Thymus (tissue), 11 donors: ENCODE measurements at regions not wholly inside any gene's neighbourhood (a gene's known extent, or its start where the extent isn't known, plus 50 kb on each side); places are given as distances from the start of the nearest gene placed in this dataset.

Source experiments
- DNase-seq, 9 donors: peaks; one replicate each; pipeline ENCODE4 v3.0.0-alpha.2; 2013; ENCODE audit warnings: low spot score in 9 of 9, low read depth in 6 of 9, missing footprints in 1 of 9
- H3K27ac ChIP-seq, 2 donors: one replicate each; pipeline ENCODE4 v1.5.1; 2013; ENCODE audit warnings: control low read depth in 1 of 2, low read depth in 1 of 2, low read length in 1 of 2, mild to moderate bottlenecking in 1 of 2, moderate library complexity in 1 of 2
- H3K27me3 ChIP-seq, 2 donors: one replicate each; pipeline ENCODE4 v1.5.1; 2013; ENCODE audit warnings: low read length in 1 of 2; ENCODE audit not compliant: control insufficient read depth in 2 of 2, insufficient read depth in 1 of 2
- H3K36me3 ChIP-seq, 2 donors: one replicate each; pipeline ENCODE4 v1.5.1; 2013; ENCODE audit warnings: low read length in 1 of 2, mild to moderate bottlenecking in 1 of 2, moderate library complexity in 1 of 2; ENCODE audit not compliant: control insufficient read depth in 2 of 2, insufficient read depth in 2 of 2
- H3K4me1 ChIP-seq, 2 donors: one replicate each; pipeline ENCODE4 v1.5.1; 2013; ENCODE audit warnings: low read length in 2 of 2; ENCODE audit not compliant: control insufficient read depth in 2 of 2, insufficient read depth in 2 of 2
- H3K4me3 ChIP-seq, 2 donors: one replicate each; pipeline ENCODE4 v1.5.1; 2013; ENCODE audit warnings: low read length in 2 of 2, control low read depth in 1 of 2, mild to moderate bottlenecking in 1 of 2
- H3K9me3 ChIP-seq, 2 donors: one replicate each; pipeline ENCODE4 v1.5.1; 2013; ENCODE audit warnings: low read length in 1 of 2, mild to moderate bottlenecking in 1 of 2; ENCODE audit not compliant: control insufficient read depth in 2 of 2, insufficient read depth in 1 of 2
- WGBS: extraction: QIAGEN DNeasy Blood & Tissue Kit; methylation state at CpG from one replicate; pipeline ENCODE4 v1.1.7; 2013; 5-methylcytosine and 5-hydroxymethylcytosine counted together
- donor health status: healthy.

GRCh38 chr7:21276471-21277035 is 151.3 kb upstream of the SP4 start:
- 78% methylated on average over 5 of the region's 5 CpGs for WGBS
- no peak for DNase-seq
- H3K4me1 ChIP-seq, result no peaks in the 10 kb centered on the region
- H3K36me3 ChIP-seq, result no peaks in the 10 kb centered on the region
- no peak overlapping the region for H3K27ac ChIP-seq
- no peaks in the 10 kb centered on the region for H3K27me3 ChIP-seq
- no peak overlapping the region for H3K4me3 ChIP-seq
- no peaks in the 10 kb centered on the region for H3K9me3 ChIP-seq

DNA sequence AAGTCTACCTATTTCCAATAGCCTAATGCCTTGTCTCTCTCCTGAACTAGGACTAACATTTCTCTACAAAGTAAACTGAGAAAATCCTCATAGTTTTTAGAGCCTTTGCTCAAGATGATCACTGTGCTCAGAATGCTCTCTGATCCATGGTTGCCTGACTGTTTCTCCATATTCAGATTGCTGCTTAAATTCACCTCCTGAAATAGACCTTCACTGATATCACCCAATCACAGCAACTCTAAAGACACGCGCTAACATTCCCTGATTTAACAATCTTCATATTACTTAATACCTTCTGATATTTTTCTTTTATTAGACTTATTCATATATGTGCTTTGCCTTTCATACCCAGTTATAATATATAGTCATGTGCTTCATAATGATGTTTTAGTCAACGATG is 148.9 kb upstream of the SP4 start:
- no peaks in the 10 kb centered on the region for H3K4me1 ChIP-seq
- H3K9me3 ChIP-seq, result no peaks in the 10 kb centered on the region
- H3K27ac ChIP-seq, result no peak overlapping the region
- H3K36me3 ChIP-seq, result no peaks in the 10 kb centered on the region
- H3K4me3 ChIP-seq, result no peak overlapping the region
- 98% methylated on average over 3 of the region's 3 CpGs for WGBS
- no peak for DNase-seq
- no peaks in the 10 kb centered on the region for H3K27me3 ChIP-seq

- no peaks in the 10 kb centered on the region for H3K4me1 ChIP-seq
- H3K36me3 ChIP-seq, result no peaks in the 10 kb centered on the region
- no peak overlapping the region for H3K27ac ChIP-seq
- no peaks in the 10 kb centered on the region for H3K9me3 ChIP-seq
- no peaks in the 10 kb centered on the region for H3K27me3 ChIP-seq
- no peak for DNase-seq
- H3K4me3 ChIP-seq, result no peak overlapping the region
These were observed 146.7 kb upstream of the SP4 start for GRCh38 chr7:21281193-21281592.

DNA sequence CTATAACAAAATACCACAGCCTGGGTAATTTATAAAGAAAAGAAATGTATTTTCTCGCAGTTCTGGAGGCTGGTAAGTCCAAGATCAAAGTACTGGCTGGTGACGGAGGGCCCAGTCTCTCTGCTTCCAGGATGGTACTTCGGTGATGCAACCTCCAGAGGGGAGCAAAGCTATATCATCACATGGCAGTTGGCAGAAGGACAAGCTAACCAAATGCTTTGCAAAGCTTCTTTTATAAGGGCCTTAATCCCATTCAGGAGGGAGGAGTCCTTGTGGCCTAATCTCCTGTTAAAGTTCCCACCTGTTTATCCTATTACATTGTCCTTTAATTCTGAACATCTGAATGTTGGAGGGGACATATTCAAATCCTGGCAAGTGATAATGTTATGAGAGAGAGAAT is 134.1 kb upstream of the SP4 start:
- no peaks in the 10 kb centered on the region for H3K36me3 ChIP-seq
- 96% methylated on average over 3 of the region's 3 CpGs for WGBS

GRCh38 chr7:21299766-21300165 is 128.1 kb upstream of the SP4 start:
- Histone ChIP-seq H3K36me3 (no peaks in the 10 kb centered on the region), H3K27ac (no peak overlapping the region), H3K4me1 (no peaks in the 10 kb centered on the region), H3K4me3 (no peak overlapping the region), H3K9me3 (no peaks in the 10 kb centered on the region), H3K27me3 (no peaks in the 10 kb centered on the region)
- DNase-seq, result no peak
- WGBS, result over 99% methylated on average over 5 of the region's 5 CpGs

More for the DNA sequence above, 134.1 kb upstream of the SP4 start:
- Histone ChIP-seq H3K4me3 (no peak overlapping the region), H3K4me1 (no peaks in the 10 kb centered on the region), H3K9me3 (no peaks in the 10 kb centered on the region), H3K27ac (no peak overlapping the region), H3K27me3 (no peaks in the 10 kb centered on the region)
- no peak for DNase-seq

GRCh38 chr7:21300692-21301091 is 127.2 kb upstream of the SP4 start:
- Histone ChIP-seq H3K9me3 (no peaks in the 10 kb centered on the region), H3K27me3 (no peaks in the 10 kb centered on the region), H3K36me3 (no peaks in the 10 kb centered on the region), H3K27ac (no peak overlapping the region), H3K4me3 (no peak overlapping the region), H3K4me1 (no peaks in the 10 kb centered on the region)
- 96% methylated on average over 2 of the region's 2 CpGs for WGBS
- DNase-seq, result peak in 2 of 9 donors; percentile 11 to 24

DNA sequence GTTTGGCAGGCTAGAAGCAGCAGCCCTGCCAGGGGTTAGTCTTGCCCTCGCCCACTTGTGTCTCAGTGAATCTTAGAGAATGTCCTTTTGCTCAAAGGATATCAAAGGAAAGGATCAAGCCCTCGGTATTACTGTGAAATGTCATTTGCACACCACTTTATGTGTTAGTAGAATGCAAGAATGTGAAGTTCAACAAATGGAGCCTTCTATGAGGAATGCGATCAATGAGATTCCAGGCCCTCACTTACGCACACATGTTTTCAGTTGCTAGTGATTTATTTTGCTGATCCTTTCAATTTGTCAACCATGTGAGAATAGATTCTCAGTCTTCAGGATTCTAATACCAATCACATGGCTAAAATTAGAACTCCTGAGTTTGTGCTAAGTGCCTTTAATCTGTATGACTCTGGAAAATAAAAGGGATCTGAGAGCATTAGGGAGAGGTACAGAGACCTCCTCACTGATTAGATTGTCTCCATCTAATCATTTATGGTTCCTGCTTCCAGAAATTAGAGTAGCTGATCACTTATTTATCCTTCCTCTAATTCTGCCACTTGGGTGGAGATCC is 123.0 kb upstream of the SP4 start:
- DNase-seq, result no peak
- WGBS, result 97% methylated on average over 4 of the region's 4 CpGs

GRCh38 chr7:21305455-21306235 is 122.2 kb upstream of the SP4 start:
- DNase-seq, result no peak
- 92% methylated on average over 3 of the region's 3 CpGs for WGBS
- H3K36me3 ChIP-seq, result no peaks in the 10 kb centered on the region
- no peak overlapping the region for H3K27ac ChIP-seq
- no peak overlapping the region for H3K4me3 ChIP-seq
- no peaks in the 10 kb centered on the region for H3K9me3 ChIP-seq
- H3K27me3 ChIP-seq, result no peaks in the 10 kb centered on the region
- H3K4me1 ChIP-seq, result no peaks in the 10 kb centered on the region

More for the DNA sequence above, 123.0 kb upstream of the SP4 start:
- Histone ChIP-seq H3K4me3 (no peak overlapping the region), H3K27ac (no peak overlapping the region), H3K27me3 (no peaks in the 10 kb centered on the region), H3K4me1 (no peaks in the 10 kb centered on the region), H3K9me3 (no peaks in the 10 kb centered on the region), H3K36me3 (no peaks in the 10 kb centered on the region)

DNA sequence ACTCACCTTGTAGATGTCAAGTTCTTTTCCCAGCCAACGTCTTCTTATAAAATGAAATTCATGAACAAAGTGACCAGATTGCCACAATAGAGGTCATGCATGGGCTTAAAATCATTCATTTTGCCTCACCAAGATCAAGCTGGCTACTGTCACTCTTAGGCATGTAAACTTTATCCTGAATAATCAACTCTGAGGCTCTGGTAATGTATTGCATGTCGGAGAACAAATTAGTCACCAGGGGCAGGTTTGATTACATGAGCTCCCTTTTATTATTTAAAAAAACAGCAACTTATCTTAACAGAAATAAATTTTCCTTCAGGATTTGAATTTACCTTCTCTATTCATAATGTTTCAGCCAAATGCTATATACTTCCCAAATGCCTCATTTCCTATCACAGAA is 112.9 kb upstream of the SP4 start:
- DNase-seq, result no peak
- Histone ChIP-seq H3K27ac (no peak overlapping the region), H3K4me3 (no peak overlapping the region), H3K36me3 (no peaks in the 10 kb centered on the region), H3K4me1 (no peaks in the 10 kb centered on the region), H3K27me3 (no peaks in the 10 kb centered on the region), H3K9me3 (no peaks in the 10 kb centered on the region)
- WGBS, result 98% methylated on average over 2 of the region's 2 CpGs
